ENCODE measurements at regions not wholly inside any gene's neighbourhood (a gene's known extent, or its start where the extent isn't known, plus 50 kb on each side); places are given as distances from the start of the nearest gene placed in this dataset.

DNA sequence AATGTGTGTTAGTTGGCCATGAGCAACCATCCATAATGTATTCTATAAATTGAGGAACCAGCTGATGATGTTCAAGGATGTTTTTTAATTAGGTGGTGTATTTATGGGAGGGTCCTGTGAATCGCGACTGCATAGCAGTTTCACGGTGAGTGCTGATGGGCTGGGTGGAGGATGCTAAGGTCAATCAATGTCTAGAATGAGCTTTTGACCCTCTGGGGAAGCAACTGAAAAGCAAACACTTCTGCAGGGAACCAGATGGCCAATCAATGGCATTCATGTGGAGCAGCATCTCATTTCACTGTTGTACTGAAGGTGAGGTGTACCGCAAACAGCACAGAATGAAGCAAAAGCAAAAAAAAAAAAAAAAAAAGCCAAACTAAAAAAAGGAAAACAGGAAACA is 676.1 kb upstream of the TMEM132C start:
- Histone ChIP-seq H3K9me2 (ENCODE audit: insufficient read depth, low read length) (no peaks in the 10 kb centered on the region), H3K27ac (ENCODE audit: low read length) (no peak overlapping the region), H3K9ac (ENCODE audit: low read length) (no peak overlapping the region), H3K4me3 (ENCODE audit: low read length) (no peak overlapping the region), H3K27me3 (ENCODE audit: insufficient read depth, low read depth, low read length) (no peaks in the 10 kb centered on the region), H2AFZ (ENCODE audit: low read depth, low read length) (no peak overlapping the region), H3K4me2 (ENCODE audit: low read length) (no peak overlapping the region), H3K9me3 (ENCODE audit: low read length) (no peaks in the 10 kb centered on the region), H3K79me2 (replicated peaks; ENCODE audit: insufficient read depth, low read length) (no peaks in the 10 kb centered on the region), H4K20me1 (ENCODE audit: insufficient read depth) (no peaks in the 10 kb centered on the region), H3K36me3 (ENCODE audit: insufficient read depth, low read length) (no peaks in the 10 kb centered on the region), H3F3A (ENCODE audit: insufficient read depth, low read length, poor library complexity, severe bottlenecking) (no peaks in the 10 kb centered on the region)
- TF ChIP-seq, protein P1, sequence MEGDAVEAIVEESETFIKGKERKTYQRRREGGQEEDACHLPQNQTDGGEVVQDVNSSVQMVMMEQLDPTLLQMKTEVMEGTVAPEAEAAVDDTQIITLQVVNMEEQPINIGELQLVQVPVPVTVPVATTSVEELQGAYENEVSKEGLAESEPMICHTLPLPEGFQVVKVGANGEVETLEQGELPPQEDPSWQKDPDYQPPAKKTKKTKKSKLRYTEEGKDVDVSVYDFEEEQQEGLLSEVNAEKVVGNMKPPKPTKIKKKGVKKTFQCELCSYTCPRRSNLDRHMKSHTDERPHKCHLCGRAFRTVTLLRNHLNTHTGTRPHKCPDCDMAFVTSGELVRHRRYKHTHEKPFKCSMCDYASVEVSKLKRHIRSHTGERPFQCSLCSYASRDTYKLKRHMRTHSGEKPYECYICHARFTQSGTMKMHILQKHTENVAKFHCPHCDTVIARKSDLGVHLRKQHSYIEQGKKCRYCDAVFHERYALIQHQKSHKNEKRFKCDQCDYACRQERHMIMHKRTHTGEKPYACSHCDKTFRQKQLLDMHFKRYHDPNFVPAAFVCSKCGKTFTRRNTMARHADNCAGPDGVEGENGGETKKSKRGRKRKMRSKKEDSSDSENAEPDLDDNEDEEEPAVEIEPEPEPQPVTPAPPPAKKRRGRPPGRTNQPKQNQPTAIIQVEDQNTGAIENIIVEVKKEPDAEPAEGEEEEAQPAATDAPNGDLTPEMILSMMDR (IDR thresholded peaks at IDR 0.05; ENCODE audit: poor library complexity, severe bottlenecking) = no peak
- no peak for TF ChIP-seq POLR2AphosphoS5 (IDR thresholded peaks at IDR 0.05)

DNA sequence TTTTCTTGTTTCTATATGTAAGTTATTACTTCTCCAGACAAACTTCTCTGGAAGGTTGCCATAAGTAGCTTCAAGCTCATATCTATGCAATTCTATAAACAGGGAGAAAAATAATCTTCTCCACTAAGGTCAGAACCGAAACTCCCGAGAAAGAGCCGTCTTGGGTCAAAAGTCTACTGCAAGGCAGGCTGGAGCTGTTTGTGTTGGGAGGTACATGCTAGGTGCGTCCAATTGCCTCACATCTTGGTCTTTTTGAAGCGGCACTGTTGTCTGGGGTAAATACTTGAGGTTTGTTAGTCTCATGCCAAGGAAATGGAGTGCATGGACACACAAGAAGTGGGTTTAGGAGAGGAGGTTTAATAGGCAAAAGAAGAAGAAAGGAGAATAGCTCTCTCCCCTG is 674.7 kb upstream of the TMEM132C start:
- Histone ChIP-seq H3K27me3 (ENCODE audit: insufficient read depth, low read depth, low read length) (no peaks in the 10 kb centered on the region), H3K27ac (ENCODE audit: low read length) (no peak overlapping the region), H3K79me2 (replicated peaks; ENCODE audit: insufficient read depth, low read length) (no peaks in the 10 kb centered on the region), H3K36me3 (ENCODE audit: insufficient read depth, low read length) (no peaks in the 10 kb centered on the region), H2AFZ (ENCODE audit: low read depth, low read length) (no peak overlapping the region), H3K4me3 (ENCODE audit: low read length) (no peak overlapping the region), H3K4me2 (ENCODE audit: low read length) (no peak overlapping the region), H4K20me1 (ENCODE audit: insufficient read depth) (no peaks in the 10 kb centered on the region), H3K9ac (ENCODE audit: low read length) (no peak overlapping the region), H3K9me2 (ENCODE audit: insufficient read depth, low read length) (no peaks in the 10 kb centered on the region), H3F3A (ENCODE audit: insufficient read depth, low read length, poor library complexity, severe bottlenecking) (no peaks in the 10 kb centered on the region), H3K9me3 (ENCODE audit: low read length) (no peaks in the 10 kb centered on the region)
- TF ChIP-seq MXI1 (conservative IDR thresholded peaks at IDR 0.05; ENCODE audit: poor library complexity, severe bottlenecking) (no peak), EZH2 (IDR thresholded peaks at IDR 0.05; ENCODE audit: borderline replicate concordance, insufficient read depth, low read length, poor library complexity, severe bottlenecking) (no peak), EP300 (conservative IDR thresholded peaks at IDR 0.05; ENCODE audit: poor library complexity, severe bottlenecking) (no peak), RAD21 (conservative IDR thresholded peaks at IDR 0.05) (no peak), SMC3 (conservative IDR thresholded peaks at IDR 0.05; ENCODE audit: poor library complexity) (no peak), TAF1 (IDR thresholded peaks at IDR 0.05; ENCODE audit: low read depth) (no peak), POLR2AphosphoS5 (IDR thresholded peaks at IDR 0.05) (no peak)
- TF ChIP-seq, protein P2, sequence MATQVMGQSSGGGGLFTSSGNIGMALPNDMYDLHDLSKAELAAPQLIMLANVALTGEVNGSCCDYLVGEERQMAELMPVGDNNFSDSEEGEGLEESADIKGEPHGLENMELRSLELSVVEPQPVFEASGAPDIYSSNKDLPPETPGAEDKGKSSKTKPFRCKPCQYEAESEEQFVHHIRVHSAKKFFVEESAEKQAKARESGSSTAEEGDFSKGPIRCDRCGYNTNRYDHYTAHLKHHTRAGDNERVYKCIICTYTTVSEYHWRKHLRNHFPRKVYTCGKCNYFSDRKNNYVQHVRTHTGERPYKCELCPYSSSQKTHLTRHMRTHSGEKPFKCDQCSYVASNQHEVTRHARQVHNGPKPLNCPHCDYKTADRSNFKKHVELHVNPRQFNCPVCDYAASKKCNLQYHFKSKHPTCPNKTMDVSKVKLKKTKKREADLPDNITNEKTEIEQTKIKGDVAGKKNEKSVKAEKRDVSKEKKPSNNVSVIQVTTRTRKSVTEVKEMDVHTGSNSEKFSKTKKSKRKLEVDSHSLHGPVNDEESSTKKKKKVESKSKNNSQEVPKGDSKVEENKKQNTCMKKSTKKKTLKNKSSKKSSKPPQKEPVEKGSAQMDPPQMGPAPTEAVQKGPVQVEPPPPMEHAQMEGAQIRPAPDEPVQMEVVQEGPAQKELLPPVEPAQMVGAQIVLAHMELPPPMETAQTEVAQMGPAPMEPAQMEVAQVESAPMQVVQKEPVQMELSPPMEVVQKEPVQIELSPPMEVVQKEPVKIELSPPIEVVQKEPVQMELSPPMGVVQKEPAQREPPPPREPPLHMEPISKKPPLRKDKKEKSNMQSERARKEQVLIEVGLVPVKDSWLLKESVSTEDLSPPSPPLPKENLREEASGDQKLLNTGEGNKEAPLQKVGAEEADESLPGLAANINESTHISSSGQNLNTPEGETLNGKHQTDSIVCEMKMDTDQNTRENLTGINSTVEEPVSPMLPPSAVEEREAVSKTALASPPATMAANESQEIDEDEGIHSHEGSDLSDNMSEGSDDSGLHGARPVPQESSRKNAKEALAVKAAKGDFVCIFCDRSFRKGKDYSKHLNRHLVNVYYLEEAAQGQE (IDR thresholded peaks at IDR 0.05; ENCODE audit: borderline replicate concordance) = no peak
- TF ChIP-seq, protein P1 (IDR thresholded peaks at IDR 0.05; ENCODE audit: poor library complexity, severe bottlenecking) = no peak
